ENCODE measurements at regions not wholly inside any gene's neighbourhood (a gene's known extent, or its start where the extent isn't known, plus 50 kb on each side); places are given as distances from the start of the nearest gene placed in this dataset.

DNA sequence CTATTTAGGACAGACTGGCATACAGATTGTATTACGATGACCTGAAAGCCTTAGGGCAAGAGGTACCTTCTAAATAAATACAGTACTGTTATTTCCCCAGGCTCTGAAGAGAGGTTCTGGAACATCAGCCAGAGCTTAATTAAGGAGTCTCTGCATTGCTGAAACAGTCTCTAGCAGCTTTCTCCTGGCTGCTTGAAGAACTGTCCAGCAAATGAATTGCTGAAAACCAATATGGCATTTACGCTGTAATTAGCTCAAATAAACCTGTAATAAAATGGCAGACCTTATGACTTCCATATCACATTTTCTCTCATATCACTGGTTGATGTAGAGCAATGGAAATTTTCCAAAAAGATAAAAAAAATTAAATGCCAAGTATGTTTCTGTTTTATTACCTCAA, 636.3 kb downstream of the GABRG2 start:
- Histone ChIP-seq H4K8ac (replicated peaks; ENCODE audit: insufficient read length, low read depth, low read length) (no peak overlapping the region), H3K9ac (ENCODE audit: extremely low read depth, insufficient read length, low read length) (no peak overlapping the region), H3K18ac (ENCODE audit: insufficient read length, low read depth, low read length) (no peak overlapping the region), H3K79me1 (ENCODE audit: insufficient read depth, low read depth, low read length, poor library complexity, severe bottlenecking) (no peaks in the 10 kb centered on the region), H3K27me3 (ENCODE audit: insufficient read depth, low read length) (no peaks in the 10 kb centered on the region), H3K23me2 (ENCODE audit: insufficient read length, low read depth, low read length, poor library complexity, severe bottlenecking) (no peaks in the 10 kb centered on the region), H3K27ac (ENCODE audit: insufficient read length, low read depth, low read length) (no peak overlapping the region), H3K4ac (ENCODE audit: low read depth, low read length) (no peak overlapping the region), H2AK5ac (ENCODE audit: insufficient read length, low read length) (no peak overlapping the region), H2AFZ (ENCODE audit: low read length) (no peak overlapping the region), H4K91ac (ENCODE audit: insufficient read length, low read depth, low read length) (no peak overlapping the region), H3K4me2 (ENCODE audit: insufficient read depth, insufficient read length, low read length) (no peak overlapping the region), H4K20me1 (ENCODE audit: control insufficient read depth, insufficient read depth, insufficient read length) (no peaks in the 10 kb centered on the region), H3K14ac (ENCODE audit: insufficient read depth, low read length) (no peak overlapping the region), H4K5ac (ENCODE audit: insufficient read length, low read depth, low read length) (no peak overlapping the region), H2BK12ac (ENCODE audit: insufficient read length, low read depth, low read length) (no peak overlapping the region), H2BK120ac (ENCODE audit: low read depth, low read length, poor library complexity, severe bottlenecking) (no peak overlapping the region), H3K79me2 (ENCODE audit: insufficient read depth, low read length) (no peaks in the 10 kb centered on the region), H2BK20ac (ENCODE audit: low read depth, low read length, poor library complexity, severe bottlenecking) (no peak overlapping the region), H3K56ac (ENCODE audit: insufficient read length, low read depth, low read length) (no peak overlapping the region), H2BK15ac (ENCODE audit: low read depth, low read length) (no peak overlapping the region), H3K23ac (ENCODE audit: insufficient read length, low read depth, low read length) (no peak overlapping the region), H3K4me1 (ENCODE audit: insufficient read depth, low read length) (no peaks in the 10 kb centered on the region), H2BK5ac (ENCODE audit: insufficient read length, low read length) (no peak overlapping the region), H3K9me3 (ENCODE audit: control insufficient read depth, low read depth, low read length) (no peaks in the 10 kb centered on the region), H3T11ph (ENCODE audit: low read length) (no peak overlapping the region)
- H3K9me3 Mint-ChIP-seq: no peaks in the 10 kb centered on the region
- no peaks in the 10 kb centered on the region for H3K4me1 Mint-ChIP-seq
- DNase-seq: no peak
- no peak overlapping the region for H3K27ac Mint-ChIP-seq
- H3K27me3 Mint-ChIP-seq (ENCODE audit: low read depth): no peaks in the 10 kb centered on the region
- H3K4me3 Mint-ChIP-seq: no peak overlapping the region
- TF ChIP-seq, protein P1, sequence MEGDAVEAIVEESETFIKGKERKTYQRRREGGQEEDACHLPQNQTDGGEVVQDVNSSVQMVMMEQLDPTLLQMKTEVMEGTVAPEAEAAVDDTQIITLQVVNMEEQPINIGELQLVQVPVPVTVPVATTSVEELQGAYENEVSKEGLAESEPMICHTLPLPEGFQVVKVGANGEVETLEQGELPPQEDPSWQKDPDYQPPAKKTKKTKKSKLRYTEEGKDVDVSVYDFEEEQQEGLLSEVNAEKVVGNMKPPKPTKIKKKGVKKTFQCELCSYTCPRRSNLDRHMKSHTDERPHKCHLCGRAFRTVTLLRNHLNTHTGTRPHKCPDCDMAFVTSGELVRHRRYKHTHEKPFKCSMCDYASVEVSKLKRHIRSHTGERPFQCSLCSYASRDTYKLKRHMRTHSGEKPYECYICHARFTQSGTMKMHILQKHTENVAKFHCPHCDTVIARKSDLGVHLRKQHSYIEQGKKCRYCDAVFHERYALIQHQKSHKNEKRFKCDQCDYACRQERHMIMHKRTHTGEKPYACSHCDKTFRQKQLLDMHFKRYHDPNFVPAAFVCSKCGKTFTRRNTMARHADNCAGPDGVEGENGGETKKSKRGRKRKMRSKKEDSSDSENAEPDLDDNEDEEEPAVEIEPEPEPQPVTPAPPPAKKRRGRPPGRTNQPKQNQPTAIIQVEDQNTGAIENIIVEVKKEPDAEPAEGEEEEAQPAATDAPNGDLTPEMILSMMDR (conservative IDR thresholded peaks at IDR 0.05): no peak
- H3K36me3 Mint-ChIP-seq (ENCODE audit: insufficient read depth in 1 of 3, low read depth in 3 of 3): no peaks in the 10 kb centered on the region; a peak in 1 of 7 replicates
- no CpG with 5 or more reads among the region's 2 CpGs for WGBS (ENCODE audit: extremely low coverage, insufficient read length, low lambda C conversion rate)
